ENCODE measurements at regions not wholly inside any gene's neighbourhood (a gene's known extent, or its start where the extent isn't known, plus 50 kb on each side); places are given as distances from the start of the nearest gene placed in this dataset.

- no peak for DNase-seq
- Mint-ChIP-seq H3K4me1 (peaks cover 3% of the 10 kb centered on the region), H3K9me3 (peaks cover 0 to 3% (median 0%) of the 10 kb centered on the region in 7 donors), H3K4me3 (no peak overlapping the region), H3K27ac (peak overlapping the region in 1 of 7 donors; percentile 38), H3K36me3 (peaks cover 0 to 3% of the 10 kb centered on the region in 2 donors), H3K27me3 (ENCODE audit: low read depth in 3 of 3) (peaks cover 7 to 23% (median 22%) of the 10 kb centered on the region in 3 donors)
- peaks cover 0 to 4% of the 10 kb centered on the region in 2 donors for H3K9me3 ChIP-seq (replicated peaks in 1 of 2; ENCODE audit: control insufficient read depth in 1 of 2, insufficient read depth in 1 of 2, low read length in 2 of 2)
- no peak overlapping the region for H3K27ac ChIP-seq (ENCODE audit: low read depth in 1 of 2, low read length in 2 of 2)
- no peak overlapping the region for H3K4me2 ChIP-seq (replicated peaks; ENCODE audit: extremely low read depth, low read length, poor library complexity, severe bottlenecking)
- peaks cover 0 to 4% of the 10 kb centered on the region in 2 donors for H3K4me1 ChIP-seq (ENCODE audit: control insufficient read depth in 1 of 2, insufficient read depth in 2 of 2, low read length in 2 of 2)
- no peak overlapping the region for H3K4me3 ChIP-seq (replicated peaks in 1 of 3; ENCODE audit: low read depth in 2 of 3, low read length in 3 of 3)
- intact Hi-C loops (cut with micrococcal nuclease) = no loop called here
- WGBS (ENCODE audit: insufficient coverage) = 95% methylated on average over 7 of the region's 13 CpGs
- no peak overlapping the region for H3K9ac ChIP-seq (ENCODE audit: insufficient read depth, low read length, poor library complexity, severe bottlenecking)
- no peak for TF ChIP-seq CTCF (IDR thresholded peaks at IDR 0.05)
- no peak overlapping the region for H2AFZ ChIP-seq (ENCODE audit: insufficient read depth, low read depth, low read length, poor library complexity, severe bottlenecking)
- H3K27me3 ChIP-seq (ENCODE audit: control insufficient read depth in 2 of 2, insufficient read depth in 2 of 2, low read length in 2 of 2) = peaks cover 0 to 16% of the 10 kb centered on the region in 2 donors
- H3K79me2 ChIP-seq (ENCODE audit: insufficient read depth, low read length) = no peaks in the 10 kb centered on the region
- H4K20me1 ChIP-seq (ENCODE audit: insufficient read depth, low read length) = no peaks in the 10 kb centered on the region
- no peaks in the 10 kb centered on the region for H3K36me3 ChIP-seq (replicated peaks in 1 of 2; ENCODE audit: control insufficient read depth in 1 of 2, insufficient read depth in 2 of 2, low read length in 2 of 2)
Observed at GRCh38 chr6:170026751-170027646, 263.9 kb downstream of the DLL1 start.

GRCh38 chr6:170025935-170026750 is 264.7 kb downstream of the DLL1 start:
- Histone ChIP-seq H3K4me3 (replicated peaks in 1 of 3; ENCODE audit: low read depth in 2 of 3, low read length in 3 of 3) (no peak overlapping the region), H2AFZ (ENCODE audit: insufficient read depth, low read depth, low read length, poor library complexity, severe bottlenecking) (no peak overlapping the region), H3K9ac (ENCODE audit: insufficient read depth, low read length, poor library complexity, severe bottlenecking) (no peak overlapping the region), H3K9me3 (replicated peaks in 1 of 2; ENCODE audit: control insufficient read depth in 1 of 2, insufficient read depth in 1 of 2, low read length in 2 of 2) (peaks cover 0 to 4% of the 10 kb centered on the region in 2 donors), H3K4me2 (replicated peaks; ENCODE audit: extremely low read depth, low read length, poor library complexity, severe bottlenecking) (no peak overlapping the region), H3K27ac (ENCODE audit: low read depth in 1 of 2, low read length in 2 of 2) (no peak overlapping the region), H3K36me3 (replicated peaks in 1 of 2; ENCODE audit: control insufficient read depth in 1 of 2, insufficient read depth in 2 of 2, low read length in 2 of 2) (no peaks in the 10 kb centered on the region), H4K20me1 (ENCODE audit: insufficient read depth, low read length) (no peaks in the 10 kb centered on the region), H3K27me3 (ENCODE audit: control insufficient read depth in 2 of 2, insufficient read depth in 2 of 2, low read length in 2 of 2) (peaks cover 0 to 16% of the 10 kb centered on the region in 2 donors), H3K4me1 (ENCODE audit: control insufficient read depth in 1 of 2, insufficient read depth in 2 of 2, low read length in 2 of 2) (peaks cover 0 to 4% of the 10 kb centered on the region in 2 donors), H3K79me2 (ENCODE audit: insufficient read depth, low read length) (no peaks in the 10 kb centered on the region)
- intact Hi-C loops (cut with micrococcal nuclease) = no loop called here
- no peak overlapping the region for H3K4me3 Mint-ChIP-seq
- no peak for DNase-seq
- H3K27me3 Mint-ChIP-seq (ENCODE audit: low read depth in 3 of 3) = peaks cover 13 to 28% (median 28%) of the 10 kb centered on the region in 3 donors
- H3K36me3 Mint-ChIP-seq = peaks cover 0 to 3% of the 10 kb centered on the region in 2 donors
- no peak for TF ChIP-seq CTCF (IDR thresholded peaks at IDR 0.05)
- peaks cover 0 to 3% (median 0%) of the 10 kb centered on the region in 7 donors for H3K9me3 Mint-ChIP-seq
- peaks cover 9% of the 10 kb centered on the region for H3K4me1 Mint-ChIP-seq
- H3K27ac Mint-ChIP-seq = no peak overlapping the region
- 93% methylated on average over 21 of the region's 23 CpGs for WGBS (ENCODE audit: insufficient coverage)

Measured in CD14-positive monocyte (primary cell).